ENCODE measurements at regions not wholly inside any gene's neighbourhood (a gene's known extent, or its start where the extent isn't known, plus 50 kb on each side); places are given as distances from the start of the nearest gene placed in this dataset.

GRCh38 chr9:95696701-95697100 is 178.8 kb upstream of the ERCC6L2 start:
- no peaks in the 10 kb centered on the region for H3K27me3 ChIP-seq (ENCODE audit: insufficient read depth)
- no peaks in the 10 kb centered on the region for H3K36me3 ChIP-seq (ENCODE audit: insufficient read depth)
- DNase-seq (ENCODE audit: low spot score): no peak
- Mint-ChIP-seq H3K4me1 (peaks cover 5% of the 10 kb centered on the region; the same call in 2 of the 3 replicates), H3K9me3 (peaks cover 6% of the 10 kb centered on the region; the same call in 2 of the 3 replicates), H3K27ac (no peak overlapping the region), H3K36me3 (ENCODE audit: low read depth) (0 out of 3 replicates have a peak, but pooled peaks cover 4% of the 10 kb centered on the region), H3K27me3 (ENCODE audit: insufficient read depth, low read depth, poor library complexity) (peaks cover 11% of the 10 kb centered on the region), H3K4me3 (no peak overlapping the region)
- no peak overlapping the region for H3K27ac ChIP-seq (ENCODE audit: low read depth)
- H3K4me3 ChIP-seq: no peak overlapping the region
- H4K20me1 ChIP-seq (replicated peaks; ENCODE audit: insufficient read depth): no peaks in the 10 kb centered on the region
- H3K4me2 ChIP-seq: no peak overlapping the region; the same call in 1 of the 2 replicates
- TF ChIP-seq ZNF331 (CRISPR knock-in tag; IDR thresholded peaks at IDR 0.05; ENCODE audit: low read depth) (no peak), EZH2phosphoT487 (IDR thresholded peaks at IDR 0.05; ENCODE audit: unreplicated experiment) (no peak), ZNF114 (CRISPR knock-in tag; IDR thresholded peaks at IDR 0.05) (no peak), NANOG (IDR thresholded peaks at IDR 0.05; ENCODE audit: borderline replicate concordance) (no peak), EZH2 (IDR thresholded peaks at IDR 0.05; ENCODE audit: low read depth, unreplicated experiment) (no peak)
- peak overlapping the region; percentile 97 for H2AFZ ChIP-seq
- no peaks in the 10 kb centered on the region for H3K4me1 ChIP-seq (ENCODE audit: insufficient read depth)
- H3K9me2 ChIP-seq (ENCODE audit: insufficient read depth): peaks cover 8% of the 10 kb centered on the region; the same call in 1 of the 2 replicates
- no peak for ATAC-seq
- no peaks in the 10 kb centered on the region for H3K79me2 ChIP-seq (replicated peaks; ENCODE audit: insufficient read depth)
- H3F3A ChIP-seq (replicated peaks; ENCODE audit: low read depth): no peaks in the 10 kb centered on the region

DNA sequence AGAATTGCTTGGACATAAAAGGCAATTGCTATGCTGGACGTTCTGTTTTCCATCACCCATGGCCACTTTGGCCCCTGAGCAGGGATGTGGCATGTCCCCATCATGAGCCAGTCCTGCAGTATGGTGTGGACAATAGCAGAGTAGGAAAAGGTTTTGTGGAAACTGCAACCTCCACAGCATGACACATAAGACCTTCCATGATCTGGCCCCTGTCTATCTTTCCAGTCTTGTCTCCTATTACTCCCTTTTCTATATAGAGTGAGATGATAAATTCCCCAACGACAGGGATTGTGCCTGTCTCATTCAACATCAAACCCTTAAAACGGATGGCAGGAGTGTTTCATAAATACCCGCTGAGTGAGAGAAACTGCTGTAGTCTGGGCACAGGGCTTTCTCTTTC is 174.7 kb upstream of the PTCH1 start:
- Histone ChIP-seq H2AFZ (no peak overlapping the region), H3K4me2 (no peak overlapping the region), H3F3A (replicated peaks; ENCODE audit: low read depth) (no peaks in the 10 kb centered on the region), H3K9me2 (ENCODE audit: insufficient read depth) (peaks cover 7% of the 10 kb centered on the region), H4K20me1 (replicated peaks; ENCODE audit: insufficient read depth) (no peaks in the 10 kb centered on the region; the same call in 1 of the 2 replicates), H3K4me1 (ENCODE audit: insufficient read depth) (no peaks in the 10 kb centered on the region), H3K36me3 (ENCODE audit: insufficient read depth) (0 out of 2 replicates have a peak, but pooled peaks cover 3% of the 10 kb centered on the region), H3K4me3 (no peak overlapping the region), H3K27me3 (ENCODE audit: insufficient read depth) (no peaks in the 10 kb centered on the region), H3K27ac (ENCODE audit: low read depth) (no peak overlapping the region), H3K79me2 (replicated peaks; ENCODE audit: insufficient read depth) (no peaks in the 10 kb centered on the region)
- peaks cover 7% of the 10 kb centered on the region for H3K27me3 Mint-ChIP-seq (ENCODE audit: insufficient read depth, low read depth, poor library complexity)
- DNase-seq (ENCODE audit: low spot score): no peak
- H3K9me3 Mint-ChIP-seq: no peaks in the 10 kb centered on the region
- H3K36me3 Mint-ChIP-seq (ENCODE audit: low read depth): no peaks in the 10 kb centered on the region
- no peak overlapping the region for H3K27ac Mint-ChIP-seq
- peaks cover 4% of the 10 kb centered on the region; the same call in 2 of the 3 replicates for H3K4me1 Mint-ChIP-seq
- no peak for ATAC-seq
- TF ChIP-seq STAT1 (IDR thresholded peaks at IDR 0.05; ENCODE audit: unreplicated experiment): no peak
- TF ChIP-seq EZH2phosphoT487 (IDR thresholded peaks at IDR 0.05; ENCODE audit: unreplicated experiment): no peak
- TF ChIP-seq ZNF331 (CRISPR knock-in tag; IDR thresholded peaks at IDR 0.05; ENCODE audit: low read depth): no peak
- TF ChIP-seq NANOG (IDR thresholded peaks at IDR 0.05; ENCODE audit: borderline replicate concordance): no peak
- TF ChIP-seq JUNB (IDR thresholded peaks at IDR 0.05; ENCODE audit: unreplicated experiment): no peak
- TF ChIP-seq, protein P1, sequence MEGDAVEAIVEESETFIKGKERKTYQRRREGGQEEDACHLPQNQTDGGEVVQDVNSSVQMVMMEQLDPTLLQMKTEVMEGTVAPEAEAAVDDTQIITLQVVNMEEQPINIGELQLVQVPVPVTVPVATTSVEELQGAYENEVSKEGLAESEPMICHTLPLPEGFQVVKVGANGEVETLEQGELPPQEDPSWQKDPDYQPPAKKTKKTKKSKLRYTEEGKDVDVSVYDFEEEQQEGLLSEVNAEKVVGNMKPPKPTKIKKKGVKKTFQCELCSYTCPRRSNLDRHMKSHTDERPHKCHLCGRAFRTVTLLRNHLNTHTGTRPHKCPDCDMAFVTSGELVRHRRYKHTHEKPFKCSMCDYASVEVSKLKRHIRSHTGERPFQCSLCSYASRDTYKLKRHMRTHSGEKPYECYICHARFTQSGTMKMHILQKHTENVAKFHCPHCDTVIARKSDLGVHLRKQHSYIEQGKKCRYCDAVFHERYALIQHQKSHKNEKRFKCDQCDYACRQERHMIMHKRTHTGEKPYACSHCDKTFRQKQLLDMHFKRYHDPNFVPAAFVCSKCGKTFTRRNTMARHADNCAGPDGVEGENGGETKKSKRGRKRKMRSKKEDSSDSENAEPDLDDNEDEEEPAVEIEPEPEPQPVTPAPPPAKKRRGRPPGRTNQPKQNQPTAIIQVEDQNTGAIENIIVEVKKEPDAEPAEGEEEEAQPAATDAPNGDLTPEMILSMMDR (conservative IDR thresholded peaks at IDR 0.05; ENCODE audit: low read depth in 2 of 2): no peak
- TF ChIP-seq ZNF462 (CRISPR knock-in tag; IDR thresholded peaks at IDR 0.05): no peak
- TF ChIP-seq ZNF114 (CRISPR knock-in tag; IDR thresholded peaks at IDR 0.05): no peak
- no peak for TF ChIP-seq EZH2 (IDR thresholded peaks at IDR 0.05; ENCODE audit: low read depth, unreplicated experiment)
- no peak for TF ChIP-seq CREB1 (CRISPR knock-in tag; IDR thresholded peaks at IDR 0.05; ENCODE audit: low read depth)
- no peak for TF ChIP-seq POLR2AphosphoS5 (IDR thresholded peaks at IDR 0.05; ENCODE audit: low read depth)
- no peak overlapping the region for H3K4me3 Mint-ChIP-seq

All from GM23338 (cell line).